CD4-positive, alpha-beta T cell (primary cell): ENCODE measurements at regions not wholly inside any gene's neighbourhood (a gene's known extent, or its start where the extent isn't known, plus 50 kb on each side); places are given as distances from the start of the nearest gene placed in this dataset.
"Not testable (repeated sequence)": the region's sequence is repeated elsewhere in the genome, so short reads cannot be mapped to it uniquely, and the experiment has no call there.

Experiments used
- ATAC-seq: fragments of 200-7000 bp; cut with Tn5 transposase; one replicate; pipeline ENCODE4 v1.10.0; 2022; ENCODE audit warnings: mild to moderate bottlenecking; ENCODE audit not compliant: poor library complexity
- CTCF ChIA-PET: fragments of 350-600 bp; sonication (Branson Sonifier 250); formaldehyde crosslinking; loops from one replicate; lab custom pipeline; 2021; ENCODE audit warnings: antibody characterized with exemption, inconsistent platforms; lab: Charles Lee
- POLR2A ChIA-PET: fragments of 350-600 bp; sonication (Branson Sonifier 250); formaldehyde crosslinking; loops from one replicate; lab custom pipeline; 2021; ENCODE audit warnings: antibody characterized with exemption, inconsistent platforms; lab: Charles Lee
- DNase-seq, 14 experiments: peaks; one replicate each; pipeline ENCODE4 v3.0.0-alpha.2; 2013 to 2020; ENCODE audit warnings: mixed read lengths in 2 of 14
- H3K27ac ChIP-seq, 2 donors: one replicate each; pipeline versions ENCODE4 v1.5.1 to v1.7.0; 2013; ENCODE audit warnings: low read length in 2 of 2, low read depth in 1 of 2, mild to moderate bottlenecking in 1 of 2
- H3K27me3 ChIP-seq, 2 experiments: 1 replicate in 1 of 2; 2 replicates in 1 of 2; pipeline versions ENCODE4 v1.6.1 to v1.7.0; 2013; ENCODE audit warnings: low read length in 2 of 2, control low read depth in 1 of 2, mild to moderate bottlenecking in 1 of 2, moderate library complexity in 1 of 2; ENCODE audit not compliant: insufficient read depth in 2 of 2, control insufficient read depth in 1 of 2
- H3K36me3 ChIP-seq: one replicate; pipeline ENCODE4 v1.6.1; 2013; ENCODE audit warnings: low read length, control low read depth; ENCODE audit not compliant: insufficient read depth
- H3K4me1 ChIP-seq: one replicate; pipeline ENCODE4 v1.6.1; 2013; ENCODE audit warnings: low read length, control low read depth; ENCODE audit not compliant: insufficient read depth
- H3K4me3 ChIP-seq: one replicate; pipeline ENCODE4 v1.5.1; 2013; ENCODE audit warnings: mild to moderate bottlenecking, low read length, moderate library complexity
- H3K9me3 ChIP-seq, 2 experiments: 1 replicate in 1 of 2; 2 replicates in 1 of 2; pipeline versions ENCODE4 v1.6.1 to v1.7.0; 2013; ENCODE audit warnings: low read length in 2 of 2, mild to moderate bottlenecking in 2 of 2, control low read depth in 1 of 2, moderate library complexity in 1 of 2; ENCODE audit not compliant: control insufficient read depth in 1 of 2, insufficient read depth in 1 of 2
- H3K27ac Mint-ChIP-seq: one replicate; pipeline ENCODE4 v1.8.0; 2020; ENCODE audit warnings: mixed read lengths
- H3K27me3 Mint-ChIP-seq: one replicate; pipeline ENCODE4 v1.8.0; 2021; ENCODE audit warnings: mixed read lengths
- H3K36me3 Mint-ChIP-seq: one replicate; pipeline ENCODE4 v1.8.0; 2021; ENCODE audit warnings: low read depth, mixed read lengths
- H3K4me1 Mint-ChIP-seq: one replicate; pipeline ENCODE4 v1.8.0; 2021; ENCODE audit warnings: low read depth, mixed read lengths
- H3K4me3 Mint-ChIP-seq: one replicate; pipeline ENCODE4 v1.8.0; 2020; ENCODE audit warnings: mild to moderate bottlenecking, mixed read lengths
- H3K9me3 Mint-ChIP-seq: one replicate; pipeline ENCODE4 v1.8.0; 2020; ENCODE audit warnings: mixed read lengths
- intact Hi-C, 2 experiments: fragments of 100-400 bp; cut with DNase I in 1 of 2; cut with micrococcal nuclease in 1 of 2; formaldehyde crosslinking; loops; one replicate each; pipeline versions ENCODE4 v1.15.1 to v1.9.0; 2023 to 2025; cut with DNase I, micrococcal nuclease
- TF ChIP-seq, protein P1 (sequence below): fragments of 200-600 bp; IDR thresholded peaks from one replicate; pipeline ENCODE4 v1.8.0; 2022; ENCODE audit warnings: antibody characterized with exemption, mild to moderate bottlenecking

DNA sequence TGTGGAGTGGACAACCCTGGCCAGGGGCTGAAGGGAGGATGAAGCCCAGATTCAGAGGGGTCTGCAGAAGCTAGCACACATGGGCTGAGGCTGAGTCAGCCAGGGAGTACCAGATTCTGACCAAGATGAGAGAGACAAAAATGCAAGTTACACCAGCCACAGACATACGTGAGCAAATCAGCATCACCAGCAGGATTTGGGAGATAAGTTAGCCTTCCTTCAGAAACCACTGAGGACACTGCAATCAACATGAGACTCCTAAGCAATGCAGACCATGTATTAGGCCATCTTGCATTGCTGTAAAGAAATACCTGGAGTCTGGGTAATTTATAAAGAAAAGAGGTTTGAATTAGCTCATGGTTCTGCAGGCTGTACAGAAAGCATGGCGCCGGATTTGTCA is 57.0 kb upstream of the PAGE5 start:
- Mint-ChIP-seq H3K4me1 (peaks cover 17% of the 10 kb centered on the region), H3K27ac (peak overlapping the region; percentile 88), H3K36me3 (peaks cover 9% of the 10 kb centered on the region), H3K27me3 (no peaks in the 10 kb centered on the region), H3K4me3 (no peak overlapping the region), H3K9me3 (no peaks in the 10 kb centered on the region)
- Histone ChIP-seq H3K4me3 (no peak overlapping the region), H3K4me1 (peaks cover 8% of the 10 kb centered on the region), H3K9me3 (no peaks in the 10 kb centered on the region), H3K36me3 (no peaks in the 10 kb centered on the region), H3K27ac (no peak overlapping the region), H3K27me3 (no peaks in the 10 kb centered on the region)
- TF ChIP-seq, protein P1, sequence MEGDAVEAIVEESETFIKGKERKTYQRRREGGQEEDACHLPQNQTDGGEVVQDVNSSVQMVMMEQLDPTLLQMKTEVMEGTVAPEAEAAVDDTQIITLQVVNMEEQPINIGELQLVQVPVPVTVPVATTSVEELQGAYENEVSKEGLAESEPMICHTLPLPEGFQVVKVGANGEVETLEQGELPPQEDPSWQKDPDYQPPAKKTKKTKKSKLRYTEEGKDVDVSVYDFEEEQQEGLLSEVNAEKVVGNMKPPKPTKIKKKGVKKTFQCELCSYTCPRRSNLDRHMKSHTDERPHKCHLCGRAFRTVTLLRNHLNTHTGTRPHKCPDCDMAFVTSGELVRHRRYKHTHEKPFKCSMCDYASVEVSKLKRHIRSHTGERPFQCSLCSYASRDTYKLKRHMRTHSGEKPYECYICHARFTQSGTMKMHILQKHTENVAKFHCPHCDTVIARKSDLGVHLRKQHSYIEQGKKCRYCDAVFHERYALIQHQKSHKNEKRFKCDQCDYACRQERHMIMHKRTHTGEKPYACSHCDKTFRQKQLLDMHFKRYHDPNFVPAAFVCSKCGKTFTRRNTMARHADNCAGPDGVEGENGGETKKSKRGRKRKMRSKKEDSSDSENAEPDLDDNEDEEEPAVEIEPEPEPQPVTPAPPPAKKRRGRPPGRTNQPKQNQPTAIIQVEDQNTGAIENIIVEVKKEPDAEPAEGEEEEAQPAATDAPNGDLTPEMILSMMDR, result no peak
- DNase-seq (no peak), ATAC-seq (no peak)
- ChIA-PET CTCF (no interaction called here), POLR2A (no interaction called here)
- intact Hi-C loops, result loop anchor here in 1 of 2 experiments (5.0 to 10.0 kb wide), 10 partner anchors 106 to 1936 kb away; partner anchors contain the start of genes APEX2, GNL3L, HUWE1 and KDM5C

- peaks cover 16% of the 10 kb centered on the region for H3K4me1 Mint-ChIP-seq
- intact Hi-C loops, result loop anchor here in 1 of 2 experiments (5.0 to 10.0 kb wide), 6 partner anchors 180 to 1848 kb away; partner anchors contain the start of genes GNL3L, HUWE1 and TSR2
- H3K36me3 Mint-ChIP-seq, H3K36me3 ChIP-seq, CTCF ChIA-PET, H3K4me1 ChIP-seq, H3K27me3 ChIP-seq, H3K9me3 Mint-ChIP-seq, H3K4me3 ChIP-seq, POLR2A ChIA-PET, H3K4me3 Mint-ChIP-seq, DNase-seq, H3K27me3 Mint-ChIP-seq, ATAC-seq, H3K27ac ChIP-seq, H3K9me3 ChIP-seq, H3K27ac Mint-ChIP-seq: not testable (repeated sequence)
Measured at GRCh38 chrX:55165026-55165425, 55.1 kb upstream of the PAGE5 start.

GRCh38 chrX:55167124-55167803 is 52.9 kb upstream of the PAGE5 start:
- no peaks in the 10 kb centered on the region for H3K4me1 Mint-ChIP-seq
- DNase-seq (no peak), ATAC-seq (no peak)
- H3K27me3 ChIP-seq, result no peaks in the 10 kb centered on the region
- no peak overlapping the region for H3K4me3 Mint-ChIP-seq
- H3K9me3 Mint-ChIP-seq, result no peaks in the 10 kb centered on the region
- H3K27ac Mint-ChIP-seq, result no peak overlapping the region
- H3K36me3 ChIP-seq, result no peaks in the 10 kb centered on the region
- no peak overlapping the region for H3K27ac ChIP-seq
- H3K27me3 Mint-ChIP-seq, result no peaks in the 10 kb centered on the region
- no peak overlapping the region for H3K4me3 ChIP-seq
- ChIA-PET POLR2A (no interaction called here), CTCF (no interaction called here)
- H3K36me3 Mint-ChIP-seq, result no peaks in the 10 kb centered on the region
- no peaks in the 10 kb centered on the region for H3K9me3 ChIP-seq
- TF ChIP-seq, protein P1, result no peak
- H3K4me1 ChIP-seq, result no peaks in the 10 kb centered on the region
- intact Hi-C loops, result loop anchor here in 1 of 2 experiments (5.0 to 10.0 kb wide), 6 partner anchors 178 to 1850 kb away; partner anchors contain the start of genes GNL3L, HUWE1 and TSR2
